IMR-90 (cell line): ENCODE measurements at regions not wholly inside any gene's neighbourhood (a gene's known extent, or its start where the extent isn't known, plus 50 kb on each side); places are given as distances from the start of the nearest gene placed in this dataset.
A peak's percentile ranks its signal among the peaks of the same experiment; 100 is the strongest.

Experiments used
- ATAC-seq: fragments of 200-7000 bp; cut with Tn5 transposase; 2 replicates; pipeline ENCODE4 v1.9.1; 2020; ENCODE audit warnings: low read depth, mild to moderate bottlenecking, moderate library complexity
- BruUV-seq: library from RNA; stranded (reverse); fragments of 400-500 nt; replicated peaks from 2 replicates; lab custom pipeline; 2021; lab: Mats Ljungman, UMichigan
- CTCF ChIA-PET: fragments of 300-600 bp; formaldehyde crosslinking; extraction: SDS; loops from one replicate; lab custom pipeline; 2021; ENCODE audit warnings: antibody characterized with exemption; lab: Yijun Ruan, JAX
- POLR2A ChIA-PET: fragments of 300-600 bp; sonication (Branson Sonifier 250); formaldehyde crosslinking; loops from one replicate; lab custom pipeline; 2022; ENCODE audit warnings: antibody characterized with exemption; ENCODE audit not compliant: unreplicated experiment; lab: Charles Lee
- DNase-seq: peaks from one replicate; pipeline ENCODE4 v3.0.0; 2013
- H2AFZ ChIP-seq: replicated peaks from 2 replicates; pipeline ENCODE3; 2013; ENCODE audit warnings: low read length, mild to moderate bottlenecking; ENCODE audit not compliant: poor library complexity
- H2AK5ac ChIP-seq: 2 replicates; pipeline ENCODE4 v1.6.1; 2013; ENCODE audit warnings: low read depth, low read length, inconsistent platforms
- H2AK9ac ChIP-seq: replicated peaks from 2 replicates; pipeline ENCODE3; 2013; ENCODE audit warnings: mild to moderate bottlenecking, low read depth, low read length, moderate library complexity; ENCODE audit not compliant: poor library complexity
- H2BK120ac ChIP-seq: 2 replicates; pipeline ENCODE4 v1.6.1; 2013; ENCODE audit warnings: low read depth, low read length, inconsistent platforms
- H2BK15ac ChIP-seq: 3 replicates; pipeline ENCODE4 v1.6.1; 2013; ENCODE audit warnings: low read depth, low read length, inconsistent platforms
- H2BK20ac ChIP-seq: 2 replicates; pipeline ENCODE4 v1.6.1; 2013; ENCODE audit warnings: low read depth, mild to moderate bottlenecking, inconsistent platforms, low read length, moderate library complexity
- H2BK5ac ChIP-seq: 2 replicates; pipeline ENCODE4 v1.6.1; 2013; ENCODE audit warnings: mild to moderate bottlenecking, low read depth, low read length, inconsistent platforms; ENCODE audit not compliant: poor library complexity, severe bottlenecking
- H3K14ac ChIP-seq: replicated peaks from 2 replicates; pipeline ENCODE4 v1.6.1; 2013; ENCODE audit warnings: low read depth, low read length, inconsistent platforms
- H3K18ac ChIP-seq: 2 replicates; pipeline ENCODE4 v1.6.1; 2013; ENCODE audit warnings: low read depth, low read length, control low read depth
- H3K23ac ChIP-seq: 2 replicates; pipeline ENCODE4 v1.6.1; 2013; ENCODE audit warnings: low read depth, low read length, inconsistent platforms
- H3K27ac ChIP-seq: 2 replicates; pipeline ENCODE4 v1.5.1; 2013; ENCODE audit warnings: mild to moderate bottlenecking, control low read depth, low read length; ENCODE audit not compliant: insufficient read depth
- H3K27me3 ChIP-seq: 2 replicates; pipeline ENCODE4 v1.6.1; 2013; ENCODE audit warnings: low read length; ENCODE audit not compliant: control insufficient read depth, insufficient read depth
- H3K36me3 ChIP-seq: 2 replicates; pipeline ENCODE4 v1.6.1; 2013; ENCODE audit warnings: low read length, mixed read lengths; ENCODE audit not compliant: control insufficient read depth, insufficient read depth
- H3K4ac ChIP-seq: 2 replicates; pipeline ENCODE4 v1.6.1; 2013; ENCODE audit warnings: low read depth, low read length, inconsistent platforms
- H3K4me1 ChIP-seq: 2 replicates; pipeline ENCODE4 v1.6.1; 2013; ENCODE audit warnings: low read length, mixed read lengths; ENCODE audit not compliant: control insufficient read depth, insufficient read depth
- H3K4me2 ChIP-seq: 2 replicates; pipeline ENCODE4 v1.6.1; 2013; ENCODE audit warnings: low read depth, mild to moderate bottlenecking, control low read depth, low read length, moderate library complexity
- H3K4me3 ChIP-seq: 2 replicates; pipeline ENCODE4 v1.5.1; 2013; ENCODE audit warnings: low read depth, mild to moderate bottlenecking, control low read depth, low read length, moderate library complexity; ENCODE audit not compliant: insufficient read depth
- H3K56ac ChIP-seq: 2 replicates; pipeline ENCODE4 v1.6.1; 2013; ENCODE audit warnings: low read length, inconsistent platforms; ENCODE audit not compliant: insufficient read depth; ENCODE audit errors: extremely low read depth
- H3K79me1 ChIP-seq, 2 experiments: 2 replicates each; pipeline ENCODE4 v1.6.1; 2013; ENCODE audit warnings: low read length in 2 of 2, inconsistent platforms in 1 of 2, low read depth in 1 of 2
- H3K9ac ChIP-seq: 2 replicates; pipeline ENCODE4 v1.6.1; 2013; ENCODE audit warnings: low read depth, low read length, control low read depth
- H3K9me1 ChIP-seq: 2 replicates; pipeline ENCODE4 v1.6.1; 2013; ENCODE audit warnings: low read length, inconsistent platforms; ENCODE audit not compliant: insufficient read depth
- H3K9me3 ChIP-seq: 2 replicates; pipeline ENCODE4 v1.6.1; 2013; ENCODE audit warnings: low read length; ENCODE audit not compliant: control insufficient read depth, insufficient read depth
- H4K20me1 ChIP-seq: 2 replicates; pipeline ENCODE4 v1.6.1; 2013; ENCODE audit warnings: low read length, inconsistent platforms; ENCODE audit not compliant: insufficient read depth
- H4K5ac ChIP-seq: 2 replicates; pipeline ENCODE4 v1.6.1; 2013; ENCODE audit warnings: mild to moderate bottlenecking, low read depth, low read length, control low read depth
- H4K8ac ChIP-seq, 2 experiments: 2 replicates each; pipeline ENCODE4 v1.6.1; 2013; ENCODE audit warnings: low read depth in 2 of 2, low read length in 2 of 2, control low read depth in 1 of 2, inconsistent platforms in 1 of 2
- H4K91ac ChIP-seq: 2 replicates; pipeline ENCODE4 v1.6.1; 2013; ENCODE audit warnings: low read depth, low read length, inconsistent platforms; ENCODE audit not compliant: insufficient read depth
- BHLHE40 ChIP-seq: fragments of 150-350 bp; IDR thresholded peaks from 2 replicates; pipeline ENCODE4 v1.6.1; 2016; ENCODE audit warnings: mild to moderate bottlenecking, low read depth, low read length
- CEBPB ChIP-seq: IDR thresholded peaks from 2 replicates; pipeline ENCODE4 v1.6.1; 2012; ENCODE audit warnings: low read depth, low read length, improper control_type of control experiment
- CHD1 ChIP-seq: IDR thresholded peaks from 2 replicates; pipeline ENCODE4 v1.6.1; 2012; ENCODE audit warnings: low read depth, low read length, improper control_type of control experiment
- FOS ChIP-seq: fragments of 150-350 bp; IDR thresholded peaks from 2 replicates; pipeline ENCODE4 v1.6.1; 2016; ENCODE audit warnings: low read depth, low read length
- MAFK ChIP-seq: IDR thresholded peaks from 2 replicates; pipeline ENCODE4 v1.6.1; 2012; ENCODE audit warnings: low read depth, low read length, improper control_type of control experiment
- MAZ ChIP-seq: IDR thresholded peaks from 2 replicates; pipeline ENCODE4 v1.6.1; 2012; ENCODE audit warnings: low read depth, mild to moderate bottlenecking, low read length, improper control_type of control experiment, moderate library complexity, borderline replicate concordance
- MXI1 ChIP-seq: IDR thresholded peaks from 2 replicates; pipeline ENCODE4 v1.6.1; 2012; ENCODE audit warnings: low read depth, mild to moderate bottlenecking, low read length, moderate library complexity, borderline replicate concordance
- NFE2L2 ChIP-seq: fragments of 150-350 bp; IDR thresholded peaks from 2 replicates; pipeline ENCODE4 v1.6.1; 2016; ENCODE audit warnings: low read depth, mild to moderate bottlenecking, low read length
- POLR2A ChIP-seq: IDR thresholded peaks from 2 replicates; pipeline ENCODE4 v1.6.1; 2012; ENCODE audit warnings: mild to moderate bottlenecking, low read depth, low read length
- RAD21 ChIP-seq: IDR thresholded peaks from 2 replicates; pipeline ENCODE4 v1.6.1; 2012; ENCODE audit warnings: low read length, improper control_type of control experiment
- RCOR1 ChIP-seq: IDR thresholded peaks from 2 replicates; pipeline ENCODE4 v1.6.1; 2012; ENCODE audit warnings: mild to moderate bottlenecking, low read length, improper control_type of control experiment; ENCODE audit not compliant: insufficient replicate concordance
- RFX5 ChIP-seq: IDR thresholded peaks from 2 replicates; pipeline ENCODE4 v1.8.0; 2012; ENCODE audit warnings: low read depth, mild to moderate bottlenecking, low read length, moderate library complexity
- SMC3 ChIP-seq: fragments of 150-350 bp; IDR thresholded peaks from 2 replicates; pipeline ENCODE4 v1.6.1; 2016; ENCODE audit warnings: low read depth, mild to moderate bottlenecking, antibody characterized with exemption, low read length, moderate library complexity
- WGBS, 2 experiments: methylation state at CpG; one replicate each; pipeline versions ENCODE4 v1.1.5 to v1.1.7; 2013; ENCODE audit warnings: missing lambda C conversion rate in 2 of 2; ENCODE audit not compliant: insufficient read length in 1 of 2; ENCODE audit errors: extremely low coverage in 2 of 2; 5-methylcytosine and 5-hydroxymethylcytosine counted together
- dilution Hi-C: fragments of 300-500 bp; cut with HindIII; formaldehyde crosslinking; loops from one replicate; pipeline ENCODE4 v1.14.3; 2018; ENCODE audit warnings: low sequenced_read_pairs; ENCODE audit not compliant: unreplicated experiment
- in situ Hi-C: fragments of 300-500 bp; cut with MboI; formaldehyde crosslinking; loops from 3 replicates; pipeline ENCODE4 v1.14.3; 2019; ENCODE audit warnings: low sequenced_read_pairs, inconsistent platforms, mixed read lengths
- intact Hi-C: fragments of 100-400 bp; cut with micrococcal nuclease; formaldehyde crosslinking; loops from 2 replicates; pipeline ENCODE4 v1.10.0; 2022
- TF ChIP-seq, protein P1 (sequence below): fragments of 150-350 bp; IDR thresholded peaks from 2 replicates; pipeline ENCODE4 v1.6.1; 2016; ENCODE audit warnings: low read depth, mild to moderate bottlenecking, low read length, moderate library complexity, borderline replicate concordance
- TF ChIP-seq, protein P2 (sequence below): fragments of 150-350 bp; IDR thresholded peaks from 2 replicates; pipeline ENCODE4 v1.6.1; 2017; ENCODE audit warnings: mild to moderate bottlenecking, antibody characterized with exemption, low read length, low read depth
- TF ChIP-seq, protein P3 (sequence below): conservative IDR thresholded peaks from 2 replicates; pipeline ENCODE4 v1.5.1; 2012; ENCODE audit warnings: mild to moderate bottlenecking, low read depth, low read length, improper control_type of control experiment

DNA sequence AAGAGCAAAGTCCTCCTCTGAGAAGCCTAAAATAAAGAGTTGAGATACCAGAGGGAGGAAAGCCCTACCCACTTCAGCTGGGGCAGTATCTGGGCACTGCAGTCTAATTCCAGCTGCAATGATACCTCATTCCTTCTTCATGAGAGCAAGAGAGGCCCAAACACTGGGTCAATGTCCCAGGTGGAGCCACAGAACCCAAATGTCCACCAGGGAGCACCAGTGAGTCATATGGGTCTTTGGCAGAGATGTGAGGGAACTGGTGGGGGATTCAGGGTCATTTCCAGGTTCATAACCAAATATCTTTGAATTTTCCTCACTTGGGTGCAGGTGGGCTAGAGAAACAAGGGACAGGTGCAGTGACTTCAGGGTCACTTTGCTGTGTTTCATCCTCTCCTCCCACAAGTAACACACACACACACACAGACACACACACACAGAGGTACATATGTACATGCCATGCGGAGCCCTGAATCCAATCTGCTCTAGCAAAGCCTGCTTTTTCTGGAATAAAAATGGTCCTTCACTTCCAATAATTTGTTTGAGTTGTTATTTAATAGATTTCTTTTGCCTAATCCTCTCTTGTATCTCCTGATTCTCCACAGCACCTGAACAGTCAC lies 585.4 kb downstream of the SOX6 start:
- Histone ChIP-seq H2AK9ac (no peak overlapping the region), H2BK20ac (peak overlapping the region; percentile 31; the same call in 1 of the 2 replicates), H3K27ac (no peak overlapping the region), H2BK15ac (no peak overlapping the region), H3K36me3 (no peaks in the 10 kb centered on the region), H3K4me1 (peaks cover 6% of the 10 kb centered on the region; the same call in 1 of the 2 replicates), H4K8ac (no peak overlapping the region), H3K14ac (no peak overlapping the region), H3K9ac (no peak overlapping the region), H3K9me1 (no peaks in the 10 kb centered on the region), H3K9me3 (no peaks in the 10 kb centered on the region), H3K4me2 (no peak overlapping the region), H2AK5ac (peak overlapping the region; percentile 43), H3K56ac (no peak overlapping the region), H3K79me1 (no peaks in the 10 kb centered on the region), H2AFZ (no peak overlapping the region), H3K18ac (no peak overlapping the region), H3K27me3 (no peaks in the 10 kb centered on the region; the same call in 1 of the 2 replicates), H4K91ac (0 out of 2 replicates have a peak overlapping the region, but pooled peaks have one; percentile 3), H3K4me3 (no peak overlapping the region), H2BK120ac (peak overlapping the region; percentile 9; the same call in 1 of the 2 replicates), H4K20me1 (no peaks in the 10 kb centered on the region), H2BK5ac (no peak overlapping the region), H4K5ac (no peak overlapping the region), H3K23ac (no peak overlapping the region), H3K4ac (peak overlapping the region; percentile 28)
- no CpG with 5 or more reads among the region's 1 CpG for WGBS, 2 experiments
- BruUV-seq: no TSS peak
- POLR2A ChIA-PET: no interaction called here
- CTCF ChIA-PET: no interaction called here
- TF ChIP-seq FOS (no peak), MAZ (0 out of 2 replicates have a peak, but pooled peaks have one; percentile 29), RCOR1 (no peak), RAD21 (peak; percentile 79), CEBPB (no peak), MAFK (no peak), MXI1 (no peak), NFE2L2 (no peak), BHLHE40 (no peak), RFX5 (no peak), CHD1 (no peak), SMC3 (peak; percentile 76), POLR2A (no peak)
- TF ChIP-seq, protein P1, sequence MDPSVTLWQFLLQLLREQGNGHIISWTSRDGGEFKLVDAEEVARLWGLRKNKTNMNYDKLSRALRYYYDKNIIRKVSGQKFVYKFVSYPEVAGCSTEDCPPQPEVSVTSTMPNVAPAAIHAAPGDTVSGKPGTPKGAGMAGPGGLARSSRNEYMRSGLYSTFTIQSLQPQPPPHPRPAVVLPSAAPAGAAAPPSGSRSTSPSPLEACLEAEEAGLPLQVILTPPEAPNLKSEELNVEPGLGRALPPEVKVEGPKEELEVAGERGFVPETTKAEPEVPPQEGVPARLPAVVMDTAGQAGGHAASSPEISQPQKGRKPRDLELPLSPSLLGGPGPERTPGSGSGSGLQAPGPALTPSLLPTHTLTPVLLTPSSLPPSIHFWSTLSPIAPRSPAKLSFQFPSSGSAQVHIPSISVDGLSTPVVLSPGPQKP: no peak
- TF ChIP-seq, protein P2, sequence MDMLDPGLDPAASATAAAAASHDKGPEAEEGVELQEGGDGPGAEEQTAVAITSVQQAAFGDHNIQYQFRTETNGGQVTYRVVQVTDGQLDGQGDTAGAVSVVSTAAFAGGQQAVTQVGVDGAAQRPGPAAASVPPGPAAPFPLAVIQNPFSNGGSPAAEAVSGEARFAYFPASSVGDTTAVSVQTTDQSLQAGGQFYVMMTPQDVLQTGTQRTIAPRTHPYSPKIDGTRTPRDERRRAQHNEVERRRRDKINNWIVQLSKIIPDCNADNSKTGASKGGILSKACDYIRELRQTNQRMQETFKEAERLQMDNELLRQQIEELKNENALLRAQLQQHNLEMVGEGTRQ: no peak
- TF ChIP-seq, protein P3, sequence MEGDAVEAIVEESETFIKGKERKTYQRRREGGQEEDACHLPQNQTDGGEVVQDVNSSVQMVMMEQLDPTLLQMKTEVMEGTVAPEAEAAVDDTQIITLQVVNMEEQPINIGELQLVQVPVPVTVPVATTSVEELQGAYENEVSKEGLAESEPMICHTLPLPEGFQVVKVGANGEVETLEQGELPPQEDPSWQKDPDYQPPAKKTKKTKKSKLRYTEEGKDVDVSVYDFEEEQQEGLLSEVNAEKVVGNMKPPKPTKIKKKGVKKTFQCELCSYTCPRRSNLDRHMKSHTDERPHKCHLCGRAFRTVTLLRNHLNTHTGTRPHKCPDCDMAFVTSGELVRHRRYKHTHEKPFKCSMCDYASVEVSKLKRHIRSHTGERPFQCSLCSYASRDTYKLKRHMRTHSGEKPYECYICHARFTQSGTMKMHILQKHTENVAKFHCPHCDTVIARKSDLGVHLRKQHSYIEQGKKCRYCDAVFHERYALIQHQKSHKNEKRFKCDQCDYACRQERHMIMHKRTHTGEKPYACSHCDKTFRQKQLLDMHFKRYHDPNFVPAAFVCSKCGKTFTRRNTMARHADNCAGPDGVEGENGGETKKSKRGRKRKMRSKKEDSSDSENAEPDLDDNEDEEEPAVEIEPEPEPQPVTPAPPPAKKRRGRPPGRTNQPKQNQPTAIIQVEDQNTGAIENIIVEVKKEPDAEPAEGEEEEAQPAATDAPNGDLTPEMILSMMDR: peak; percentile 65
- ATAC-seq (peak; percentile 56; the same call in 1 of the 2 replicates), DNase-seq (peak; percentile 52)
- dilution Hi-C loops: no loop called here
- in situ Hi-C loops: no loop called here
- intact Hi-C loops: loop anchor here (2.0 kb wide), 1 partner anchor 836 kb away; no protein-coding TSS in a partner anchor
